ENCODE measurements at regions not wholly inside any gene's neighbourhood (a gene's known extent, or its start where the extent isn't known, plus 50 kb on each side); places are given as distances from the start of the nearest gene placed in this dataset.

- intact Hi-C loops (cut with DNase I), result no loop called here
- ATAC-seq (no peak), DNase-seq (no peak)
These were observed 51.8 kb upstream of the PAX1 start for GRCh38 chr20:21653628-21654027.

- ATAC-seq, result no peak
- intact Hi-C loops (cut with DNase I), result no loop called here
These were observed 62.0 kb upstream of the PAX1 start for GRCh38 chr20:21643417-21643816.

GRCh38 chr20:21640556-21640955 lies 64.9 kb upstream of the PAX1 start:
- ATAC-seq (peak in 1 of 2 donors; percentile 36), DNase-seq (no peak)
- intact Hi-C loops (cut with DNase I), result no loop called here

More at GRCh38 chr20:21643417-21643816, 62.0 kb upstream of the PAX1 start:
- no peak for DNase-seq

- intact Hi-C loops (cut with DNase I), result no loop called here
- DNase-seq (no peak), ATAC-seq (no peak)
These were observed 71.6 kb upstream of the PAX1 start for GRCh38 chr20:21633829-21634228.

- intact Hi-C loops (cut with DNase I), result no loop called here
- ATAC-seq (no peak), DNase-seq (no peak)
These were observed 72.8 kb upstream of the PAX1 start for GRCh38 chr20:21632735-21633053.

GRCh38 chr20:21632031-21632734 lies 73.3 kb upstream of the PAX1 start:
- intact Hi-C loops (cut with DNase I), result no loop called here
- DNase-seq (no peak), ATAC-seq (no peak)

GRCh38 chr20:21628800-21629199 lies 76.7 kb upstream of the PAX1 start:
- no peak for DNase-seq
- ATAC-seq, result no peak
- intact Hi-C loops (cut with DNase I), result no loop called here

GRCh38 chr20:21623781-21624094 lies 81.7 kb upstream of the PAX1 start:
- DNase-seq, result no peak
- no peak for ATAC-seq
- intact Hi-C loops (cut with DNase I), result no loop called here

- intact Hi-C loops (cut with DNase I), result no loop called here
- ATAC-seq, result no peak
- no peak for DNase-seq
These were observed 82.2 kb upstream of the PAX1 start for GRCh38 chr20:21623074-21623780.

- intact Hi-C loops (cut with DNase I), result no loop called here
- DNase-seq, result no peak
- no peak for ATAC-seq
These were observed 83.2 kb upstream of the PAX1 start for GRCh38 chr20:21622097-21622857.

- DNase-seq (no peak), ATAC-seq (no peak)
- intact Hi-C loops (cut with DNase I), result loop anchor here in 1 of 2 donors (10.0 kb wide), 1 partner anchor 784 kb away; no protein-coding TSS in a partner anchor
These were observed 86.6 kb upstream of the PAX1 start for GRCh38 chr20:21618759-21619416.

GRCh38 chr20:21615617-21616080 lies 89.8 kb upstream of the PAX1 start:
- DNase-seq (peak; percentile 33), ATAC-seq (peak; percentile 50 to 73)
- intact Hi-C loops (cut with DNase I), result loop anchor here in 1 of 2 donors (10.0 kb wide), 1 partner anchor 781 kb away; no protein-coding TSS in a partner anchor

- intact Hi-C loops (cut with DNase I), result loop anchor here in 1 of 2 donors (10.0 kb wide), 1 partner anchor 780 kb away; no protein-coding TSS in a partner anchor
- DNase-seq (no peak), ATAC-seq (no peak)
These were observed 90.5 kb upstream of the PAX1 start for GRCh38 chr20:21614980-21615379.

GRCh38 chr20:21613512-21613911 lies 92.0 kb upstream of the PAX1 start:
- ATAC-seq (no peak), DNase-seq (no peak)
- intact Hi-C loops (cut with DNase I), result loop anchor here in 1 of 2 donors (10.0 kb wide), 1 partner anchor 779 kb away; no protein-coding TSS in a partner anchor

GRCh38 chr20:21609981-21610380 lies 95.5 kb upstream of the PAX1 start:
- ATAC-seq (no peak), DNase-seq (no peak)
- intact Hi-C loops (cut with DNase I), result loop anchor here in 1 of 2 donors (10.0 kb wide), 1 partner anchor 775 kb away; no protein-coding TSS in a partner anchor

- peak in 1 of 2 donors; percentile 59 for ATAC-seq
- intact Hi-C loops (cut with DNase I), result no loop called here
- DNase-seq, result no peak
These were observed 95.4 kb upstream of the NKX2-2 start for GRCh38 chr20:21609221-21609620.

- ATAC-seq, result no peak
- intact Hi-C loops (cut with DNase I), result no loop called here
- DNase-seq, result no peak
These were observed 94.9 kb upstream of the NKX2-2 start for GRCh38 chr20:21608777-21609176.

GRCh38 chr20:21607971-21608725 lies 94.3 kb upstream of the NKX2-2 start:
- peak; percentile 70 to 77 for ATAC-seq
- intact Hi-C loops (cut with DNase I), result no loop called here
- peak; percentile 44 for DNase-seq

- intact Hi-C loops (cut with DNase I), result no loop called here
- DNase-seq (no peak), ATAC-seq (no peak)
These were observed 87.9 kb upstream of the NKX2-2 start for GRCh38 chr20:21601799-21602198.
